GM12892 (cell line): ENCODE measurements at regions not wholly inside any gene's neighbourhood (a gene's known extent, or its start where the extent isn't known, plus 50 kb on each side); places are given as distances from the start of the nearest gene placed in this dataset.

ENCODE experiments used
- POLR2A ChIP-seq: IDR thresholded peaks from 2 replicates; pipeline ENCODE4 v1.6.1; 2011; ENCODE audit warnings: low read depth, low read length, control low read depth
- POLR2AphosphoS5 ChIP-seq: IDR thresholded peaks from 2 replicates; pipeline ENCODE4 v1.6.1; 2011; ENCODE audit warnings: low read depth, low read length, control low read depth

GRCh38 chr3:124354150-124354549 lies 362.2 kb upstream of the ROPN1 start:
- TF ChIP-seq POLR2AphosphoS5 (no peak), POLR2A (no peak)
